Upper lobe of right lung (tissue), 1 donor: ENCODE measurements at regions not wholly inside any gene's neighbourhood (a gene's known extent, or its start where the extent isn't known, plus 50 kb on each side); places are given as distances from the start of the nearest gene placed in this dataset.

Experiments
- ATAC-seq: fragments of 200-7000 bp; cut with Tn5 transposase; one replicate; pipeline ENCODE4 v1.9.1; 2020; ENCODE audit warnings: mild to moderate bottlenecking, moderate library complexity
- DNase-seq: peaks from one replicate; pipeline ENCODE4 v3.0.0-alpha.2; 2020
- H3K27ac ChIP-seq: fragments of 200-600 bp; one replicate; pipeline ENCODE4 v1.8.0; 2022
- H3K27me3 ChIP-seq: fragments of 200-600 bp; one replicate; pipeline ENCODE4 v1.8.0; 2022; ENCODE audit warnings: mild to moderate bottlenecking
- H3K36me3 ChIP-seq: fragments of 200-600 bp; one replicate; pipeline ENCODE4 v1.8.0; 2022
- H3K4me1 ChIP-seq: fragments of 200-600 bp; one replicate; pipeline ENCODE4 v1.8.0; 2022
- H3K4me3 ChIP-seq: fragments of 200-600 bp; one replicate; pipeline ENCODE4 v1.8.0; 2022; ENCODE audit warnings: mild to moderate bottlenecking
- H3K9me3 ChIP-seq: fragments of 200-600 bp; one replicate; pipeline ENCODE4 v1.8.0; 2022
- CTCF ChIP-seq: fragments of 200-600 bp; IDR thresholded peaks from one replicate; pipeline ENCODE4 v1.8.0; 2022; ENCODE audit warnings: antibody characterized with exemption
- intact Hi-C: fragments of 100-400 bp; cut with DNase I; formaldehyde crosslinking; loops from one replicate; pipeline ENCODE4 v1.11.0; 2022
- donor health status: DM: no; HTN: yes; CAD: no; lungs with severe emphysema.

- H3K9me3 ChIP-seq, result no peaks in the 10 kb centered on the region
- H3K27ac ChIP-seq, result no peak overlapping the region
- no peak overlapping the region for H3K4me3 ChIP-seq
- no peak for DNase-seq
- no peaks in the 10 kb centered on the region for H3K36me3 ChIP-seq
- TF ChIP-seq CTCF, result no peak
- H3K4me1 ChIP-seq, result no peaks in the 10 kb centered on the region
- ATAC-seq, result no peak
- intact Hi-C loops, result no loop called here
- no peaks in the 10 kb centered on the region for H3K27me3 ChIP-seq
Observed at GRCh38 chr6:134600671-134601070, 282.8 kb upstream of the SGK1 start.

- ATAC-seq, result no peak
- no peaks in the 10 kb centered on the region for H3K4me1 ChIP-seq
- H3K36me3 ChIP-seq, result no peaks in the 10 kb centered on the region
- H3K27ac ChIP-seq, result no peak overlapping the region
- no peak for TF ChIP-seq CTCF
- no peaks in the 10 kb centered on the region for H3K9me3 ChIP-seq
- H3K27me3 ChIP-seq, result no peaks in the 10 kb centered on the region
- no peak for DNase-seq
- intact Hi-C loops, result no loop called here
- no peak overlapping the region for H3K4me3 ChIP-seq
Observed at GRCh38 chr6:134599079-134599478, 281.2 kb upstream of the SGK1 start.

- Histone ChIP-seq H3K27ac (no peak overlapping the region), H3K9me3 (no peaks in the 10 kb centered on the region), H3K4me1 (no peaks in the 10 kb centered on the region), H3K4me3 (no peak overlapping the region), H3K27me3 (no peaks in the 10 kb centered on the region), H3K36me3 (no peaks in the 10 kb centered on the region)
- ATAC-seq, result no peak
- TF ChIP-seq CTCF, result no peak
- DNase-seq, result no peak
- intact Hi-C loops, result no loop called here
Observed at GRCh38 chr6:134596191-134596590, 278.3 kb upstream of the SGK1 start.

GRCh38 chr6:134594881-134595280, 277.0 kb upstream of the SGK1 start:
- Histone ChIP-seq H3K27me3 (no peaks in the 10 kb centered on the region), H3K27ac (no peak overlapping the region), H3K9me3 (no peaks in the 10 kb centered on the region), H3K4me3 (no peak overlapping the region), H3K36me3 (no peaks in the 10 kb centered on the region), H3K4me1 (no peaks in the 10 kb centered on the region)
- intact Hi-C loops, result no loop called here
- ATAC-seq (no peak), DNase-seq (no peak)
- TF ChIP-seq CTCF, result no peak

GRCh38 chr6:134593887-134594286, 276.0 kb upstream of the SGK1 start:
- intact Hi-C loops, result no loop called here
- DNase-seq (no peak), ATAC-seq (peak; percentile 79)
- H3K27me3 ChIP-seq, result no peaks in the 10 kb centered on the region
- no peaks in the 10 kb centered on the region for H3K4me1 ChIP-seq
- H3K4me3 ChIP-seq, result no peak overlapping the region
- H3K27ac ChIP-seq, result no peak overlapping the region
- no peaks in the 10 kb centered on the region for H3K36me3 ChIP-seq
- no peaks in the 10 kb centered on the region for H3K9me3 ChIP-seq
- no peak for TF ChIP-seq CTCF

- intact Hi-C loops, result no loop called here
Observed at GRCh38 chr6:134593442-134593841, 275.5 kb upstream of the SGK1 start.

More at GRCh38 chr6:134593442-134593841, 275.5 kb upstream of the SGK1 start:
- ATAC-seq (no peak), DNase-seq (no peak)
- Histone ChIP-seq H3K4me3 (no peak overlapping the region), H3K9me3 (no peaks in the 10 kb centered on the region), H3K4me1 (no peaks in the 10 kb centered on the region), H3K27me3 (no peaks in the 10 kb centered on the region), H3K36me3 (no peaks in the 10 kb centered on the region), H3K27ac (no peak overlapping the region)
- TF ChIP-seq CTCF, result no peak
